D721Med (cell line): ENCODE measurements at regions not wholly inside any gene's neighbourhood (a gene's known extent, or its start where the extent isn't known, plus 50 kb on each side); places are given as distances from the start of the nearest gene placed in this dataset.

Source experiments
- DNase-seq: peaks from one replicate; pipeline ENCODE4 v3.0.0; 2011; ENCODE audit warnings: low spot score; ENCODE audit not compliant: insufficient read length
- FAIRE-seq: peaks from 2 replicates; lab custom pipeline; 2011; peaks lifted over from hg19 to GRCh38; lab: Jason Lieb, UNC
- CTCF ChIP-seq: IDR thresholded peaks from 2 replicates; pipeline ENCODE4 v1.5.1; 2012; ENCODE audit warnings: mild to moderate bottlenecking, control low read depth; ENCODE audit not compliant: insufficient read depth; ENCODE audit errors: missing control alignments

- FAIRE-seq (no peak), DNase-seq (no peak)
- TF ChIP-seq CTCF, result no peak
Observed at GRCh38 chr9:107708791-107709190, 219.2 kb upstream of the KLF4 start.

GRCh38 chr9:107707915-107708441 is 218.4 kb upstream of the KLF4 start:
- TF ChIP-seq CTCF, result no peak
- DNase-seq (no peak), FAIRE-seq (no peak)

- FAIRE-seq, result no peak
- TF ChIP-seq CTCF, result no peak
- DNase-seq, result no peak
Observed at GRCh38 chr9:107707428-107707837, 217.9 kb upstream of the KLF4 start.

- TF ChIP-seq CTCF, result no peak
- FAIRE-seq, result no peak
- no peak for DNase-seq
Observed at GRCh38 chr9:107706701-107707427, 217.3 kb upstream of the KLF4 start.

GRCh38 chr9:107705521-107705920 is 216.0 kb upstream of the KLF4 start:
- DNase-seq, result no peak
- FAIRE-seq, result no peak
- TF ChIP-seq CTCF, result no peak

GRCh38 chr9:107704774-107705173 is 215.2 kb upstream of the KLF4 start:
- DNase-seq (no peak), FAIRE-seq (no peak)
- no peak for TF ChIP-seq CTCF

- FAIRE-seq, result no peak
- TF ChIP-seq CTCF, result no peak
- DNase-seq, result no peak
Observed at GRCh38 chr9:107703651-107704050, 214.1 kb upstream of the KLF4 start.
